HG02981 (cell line): ENCODE measurements at regions not wholly inside any gene's neighbourhood (a gene's known extent, or its start where the extent isn't known, plus 50 kb on each side); places are given as distances from the start of the nearest gene placed in this dataset.
A peak's percentile ranks its signal among the peaks of the same experiment; 100 is the strongest.
"Not testable (repeated sequence)": the region's sequence is repeated elsewhere in the genome, so short reads cannot be mapped to it uniquely, and the experiment has no call there.

Experiments used
- ATAC-seq: cut with Tn5 transposase; IDR thresholded peaks from one replicate; pipeline ENCODE4 v1.9.1; 2021; ENCODE audit warnings: mild to moderate bottlenecking, moderate library complexity; ENCODE audit not compliant: unreplicated experiment

DNA sequence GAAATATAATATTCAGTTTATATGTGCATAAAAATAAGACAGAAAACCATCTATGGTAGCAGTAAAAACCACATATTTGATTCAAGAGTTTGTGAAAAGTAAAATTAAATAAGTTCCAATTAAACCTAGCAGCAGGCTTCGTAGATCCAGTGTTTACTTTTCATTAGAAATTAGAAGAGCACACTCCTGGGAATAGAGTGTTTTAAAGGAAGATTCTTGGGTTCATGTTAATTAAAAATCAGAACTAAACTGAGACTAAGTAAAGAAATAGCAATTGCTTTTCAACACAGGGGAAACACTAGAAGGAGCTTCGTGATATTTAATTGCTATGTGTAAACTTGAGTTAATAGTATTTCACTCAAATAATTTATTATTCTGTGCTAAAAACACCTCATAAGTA is 1097.8 kb upstream of the CDH18 start:
- no peak for ATAC-seq

DNA sequence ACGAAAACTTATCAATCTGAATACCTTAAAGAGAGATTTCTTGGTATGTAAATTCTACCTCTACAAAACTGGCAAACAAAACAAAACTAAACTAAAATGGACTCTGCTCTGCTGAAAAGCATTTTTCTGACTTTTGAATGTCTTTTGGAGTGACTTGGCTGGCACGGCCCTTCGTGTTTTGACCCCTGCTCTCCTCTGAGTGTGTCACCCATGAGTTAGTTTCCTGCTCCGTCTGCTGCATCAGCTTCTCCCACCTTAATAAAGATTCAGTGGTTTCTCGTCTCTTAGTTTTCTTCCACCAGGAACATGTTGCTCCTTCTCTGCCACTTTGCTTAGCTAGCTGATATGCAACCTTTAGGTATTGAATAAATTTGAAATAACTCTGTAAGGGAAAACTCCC is 1084.0 kb upstream of the CDH18 start:
- no peak for ATAC-seq

GRCh38 chr5:21071421-21071820 is 1083.4 kb upstream of the CDH18 start:
- ATAC-seq, result no peak

GRCh38 chr5:21070858-21071257 is 1082.9 kb upstream of the CDH18 start:
- no peak for ATAC-seq

DNA sequence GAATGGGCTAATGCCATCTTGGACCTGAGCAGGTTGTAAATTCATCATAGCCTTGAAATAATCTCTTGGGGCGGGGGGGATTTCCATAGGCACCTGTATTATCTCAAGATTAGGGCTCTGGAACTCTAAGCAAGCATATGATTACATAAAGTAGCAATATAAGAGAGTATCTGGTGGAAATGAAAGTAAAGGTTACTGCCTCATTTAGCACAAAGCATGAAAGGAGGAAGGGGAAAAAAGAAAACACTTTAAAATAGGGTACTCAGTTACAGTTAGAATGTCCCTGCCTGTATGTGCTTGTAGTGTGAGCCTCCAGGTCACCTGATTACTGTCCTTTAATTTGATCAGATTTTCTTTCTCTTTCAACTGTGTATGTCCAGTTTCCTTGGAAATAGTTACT is 1079.7 kb upstream of the CDH18 start:
- ATAC-seq, result no peak

DNA sequence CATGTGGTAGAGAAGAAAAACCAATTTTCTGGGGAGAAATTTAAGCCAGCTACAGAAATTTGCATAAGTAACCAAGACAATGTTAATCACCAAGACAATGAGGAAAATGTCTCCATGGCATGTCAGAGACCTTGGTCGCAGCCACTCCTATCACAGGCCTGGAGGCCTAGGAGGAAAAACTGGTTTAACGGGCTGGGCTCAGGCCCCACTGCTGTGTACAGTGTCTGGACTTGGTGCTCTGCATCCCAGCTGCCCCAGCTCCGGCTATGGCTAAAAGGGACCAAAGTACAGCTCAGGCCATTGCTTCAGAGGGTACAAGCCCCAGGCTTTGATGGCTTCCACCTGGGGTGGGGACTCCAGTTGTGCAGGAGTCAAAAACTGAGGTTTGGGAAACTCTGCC is 1075.1 kb upstream of the CDH18 start:
- no peak for ATAC-seq

DNA sequence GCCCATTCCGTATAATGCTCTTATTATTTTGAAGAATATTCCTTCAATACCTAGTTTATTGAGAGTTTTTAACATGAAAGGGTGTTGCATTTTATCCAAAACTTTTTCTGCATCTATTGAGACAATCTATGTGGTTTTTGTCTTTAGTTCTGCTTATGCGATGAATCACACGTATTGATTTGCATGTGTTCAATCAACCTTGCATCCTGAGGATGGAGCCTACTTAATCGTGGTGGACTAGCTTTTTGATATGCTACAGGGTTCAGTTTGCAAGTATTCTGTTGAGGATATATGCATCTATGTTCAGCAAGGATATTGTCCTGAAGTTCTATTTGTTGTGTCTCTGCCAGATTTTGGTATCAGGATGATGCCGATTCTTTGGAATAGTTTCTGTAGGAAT is 1070.3 kb upstream of the CDH18 start:
- ATAC-seq, result peak; percentile 98

DNA sequence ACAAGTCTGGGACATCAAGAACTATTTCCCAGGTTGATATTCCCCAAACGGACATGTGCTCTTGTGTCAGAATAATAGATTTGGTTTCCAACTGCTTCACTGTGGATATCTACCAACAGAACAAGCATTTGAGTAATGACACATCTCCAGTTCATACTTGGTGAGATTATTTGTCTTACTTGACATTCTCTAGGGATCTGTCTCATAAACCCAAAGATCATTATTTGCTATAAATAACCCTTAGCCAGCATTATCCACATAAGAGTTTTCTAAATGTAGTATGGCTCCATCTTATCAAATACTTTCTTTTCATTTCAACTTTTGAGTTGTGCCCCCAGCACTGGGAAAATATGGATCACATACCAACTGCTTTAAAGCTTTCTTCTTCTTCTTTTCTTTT is 1063.9 kb upstream of the CDH18 start:
- ATAC-seq, result no peak

DNA sequence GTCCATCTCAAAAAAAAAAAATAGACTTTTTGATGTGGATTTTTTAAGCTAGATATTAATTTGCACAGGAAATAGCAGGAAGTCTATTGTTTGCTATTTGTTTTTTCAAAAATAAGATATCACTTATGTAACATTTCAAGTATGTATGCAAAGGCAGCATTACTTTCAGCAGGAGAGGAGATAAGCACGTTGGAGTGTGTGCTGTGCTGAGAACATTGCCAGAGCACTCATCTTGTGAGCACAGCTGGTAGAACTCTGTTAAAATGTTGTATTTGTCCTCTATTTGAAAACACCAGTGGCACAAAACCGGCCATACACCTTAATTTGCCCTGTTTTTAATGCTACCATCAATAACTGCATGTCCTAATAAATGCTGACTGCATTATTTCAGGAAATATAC is 1061.9 kb upstream of the CDH18 start:
- ATAC-seq, result no peak

GRCh38 chr5:21030981-21031380 is 1043.0 kb upstream of the CDH18 start:
- no peak for ATAC-seq

GRCh38 chr5:21024966-21025365 is 1037.0 kb upstream of the CDH18 start:
- ATAC-seq, result no peak

GRCh38 chr5:21013237-21013636 is 1025.2 kb upstream of the CDH18 start:
- no peak for ATAC-seq

DNA sequence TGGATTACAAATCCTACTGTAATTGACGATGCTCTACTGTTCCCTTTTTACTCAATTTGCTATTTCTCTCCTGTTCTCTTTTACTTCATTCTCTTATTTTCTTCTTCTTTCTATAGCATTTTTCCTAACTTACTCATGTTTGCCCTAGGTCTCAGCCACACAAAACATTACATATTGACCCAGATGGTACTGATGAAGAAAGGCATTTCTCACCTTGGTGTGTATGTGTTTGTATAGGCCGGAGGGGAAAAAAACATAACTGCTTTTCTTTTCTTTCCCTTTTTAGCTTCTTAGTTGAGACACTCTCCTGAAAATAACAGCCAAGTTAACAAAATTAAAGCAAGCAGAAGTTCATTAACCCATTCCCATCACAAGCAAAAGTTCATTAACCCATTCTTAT is 1019.8 kb upstream of the CDH18 start:
- no peak for ATAC-seq

GRCh38 chr5:20988933-20989332 is 1000.9 kb upstream of the CDH18 start:
- ATAC-seq, result not testable (repeated sequence)

GRCh38 chr5:20985754-20986153 is 997.8 kb upstream of the CDH18 start:
- no peak for ATAC-seq

GRCh38 chr5:20974426-20974825 is 986.4 kb upstream of the CDH18 start:
- no peak for ATAC-seq

- ATAC-seq, result peak; percentile 74
Observed at GRCh38 chr5:20972419-20972925, 984.5 kb upstream of the CDH18 start.

DNA sequence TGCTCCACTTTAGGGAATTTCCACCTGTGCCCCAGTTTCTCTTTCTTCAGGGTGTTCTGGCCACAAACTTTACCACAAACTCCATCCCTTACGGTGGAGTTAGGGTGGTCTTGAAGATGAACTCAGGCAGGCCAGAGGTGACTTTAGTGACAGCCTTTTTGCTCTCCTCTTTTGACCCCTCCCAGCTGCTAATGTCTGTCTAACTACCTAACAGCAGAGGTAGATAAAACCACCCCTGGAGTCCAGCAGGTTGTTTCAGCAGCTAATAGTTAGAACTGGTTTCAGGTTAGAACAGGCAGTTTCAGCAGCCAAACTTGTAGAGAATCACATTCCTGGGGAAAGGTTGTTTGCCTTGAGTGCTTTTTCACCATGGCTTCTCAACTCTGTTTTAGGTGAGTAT is 971.3 kb upstream of the CDH18 start:
- ATAC-seq, result no peak

GRCh38 chr5:20958641-20959040 is 970.6 kb upstream of the CDH18 start:
- no peak for ATAC-seq

GRCh38 chr5:20956134-20956533 is 968.1 kb upstream of the CDH18 start:
- ATAC-seq, result no peak

- ATAC-seq, result no peak
Observed at GRCh38 chr5:20949636-20950035, 961.6 kb upstream of the CDH18 start.

GRCh38 chr5:20943183-20943971 is 955.4 kb upstream of the CDH18 start:
- ATAC-seq, result not testable (repeated sequence)

DNA sequence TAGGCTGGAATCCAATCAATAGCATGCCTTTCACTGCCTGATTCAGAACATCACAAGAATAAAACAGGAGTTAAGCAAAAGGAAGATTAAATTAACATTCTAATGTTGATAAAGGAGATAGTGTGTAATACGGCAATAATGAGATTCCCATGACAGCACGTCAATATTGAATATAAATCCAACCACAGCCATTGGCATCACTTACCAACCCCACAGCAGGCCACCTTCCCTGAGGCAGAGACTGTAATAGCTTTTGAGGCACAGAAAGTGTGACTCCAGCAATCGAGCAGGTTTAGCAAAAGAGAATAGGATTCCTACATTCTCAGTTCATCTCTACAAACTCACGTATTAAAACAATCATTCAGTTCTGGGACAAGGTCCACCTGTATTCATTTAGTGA is 954.6 kb upstream of the CDH18 start:
- not testable (repeated sequence) for ATAC-seq
